ENCODE measurements at regions not wholly inside any gene's neighbourhood (a gene's known extent, or its start where the extent isn't known, plus 50 kb on each side); places are given as distances from the start of the nearest gene placed in this dataset.

- DNase-seq, result no peak
- H3K4me3 ChIP-seq (ENCODE audit: low read length), result no peak overlapping the region
- no peak overlapping the region for H3K9ac ChIP-seq (ENCODE audit: extremely low read depth, low read length, poor library complexity, severe bottlenecking)
- no peak for TF ChIP-seq CTCF (conservative IDR thresholded peaks at IDR 0.05)
- Mint-ChIP-seq H3K27me3 (ENCODE audit: insufficient read depth) (no peaks in the 10 kb centered on the region), H3K4me1 (peaks cover 6% of the 10 kb centered on the region), H3K36me3 (ENCODE audit: low read depth) (no peaks in the 10 kb centered on the region), H3K9me3 (no peaks in the 10 kb centered on the region), H3K4me3 (no peak overlapping the region), H3K27ac (no peak overlapping the region)
- H3K36me3 ChIP-seq (ENCODE audit: control insufficient read depth, insufficient read depth, low read length), result no peaks in the 10 kb centered on the region
- H3K9me3 ChIP-seq (ENCODE audit: control insufficient read depth, low read length), result no peaks in the 10 kb centered on the region
- no peak overlapping the region for H3K27ac ChIP-seq (ENCODE audit: low read depth, low read length)
- no peaks in the 10 kb centered on the region for H3K27me3 ChIP-seq (ENCODE audit: control insufficient read depth, insufficient read depth, low read length, poor library complexity, severe bottlenecking)
- WGBS, 2 experiments (ENCODE audit: insufficient coverage in 1 of 2, insufficient read length in 1 of 2), result 83 to 97% methylated on average over 1 to 3 of the region's 3 CpGs
- H3K4me1 ChIP-seq (ENCODE audit: control insufficient read depth, insufficient read depth, low read length), result no peaks in the 10 kb centered on the region
These were observed 971.5 kb upstream of the CITED2 start for GRCh38 chr6:140345935-140346334.

GRCh38 chr6:140344142-140344913 lies 969.9 kb upstream of the CITED2 start:
- Histone ChIP-seq H3K9ac (ENCODE audit: extremely low read depth, low read length, poor library complexity, severe bottlenecking) (no peak overlapping the region), H3K4me3 (ENCODE audit: low read length) (no peak overlapping the region), H3K36me3 (ENCODE audit: control insufficient read depth, insufficient read depth, low read length) (no peaks in the 10 kb centered on the region), H3K9me3 (ENCODE audit: control insufficient read depth, low read length) (no peaks in the 10 kb centered on the region), H3K4me1 (ENCODE audit: control insufficient read depth, insufficient read depth, low read length) (no peaks in the 10 kb centered on the region), H3K27me3 (ENCODE audit: control insufficient read depth, insufficient read depth, low read length, poor library complexity, severe bottlenecking) (no peaks in the 10 kb centered on the region), H3K27ac (ENCODE audit: low read depth, low read length) (no peak overlapping the region)
- WGBS, 2 experiments (ENCODE audit: insufficient coverage in 1 of 2, insufficient read length in 1 of 2), result 88% methylated on average over 1 of the region's 1 CpG; no CpG with 5 or more reads in 1 of the 2 experiments
- peaks cover 3% of the 10 kb centered on the region for H3K4me1 Mint-ChIP-seq
- H3K4me3 Mint-ChIP-seq, result no peak overlapping the region
- no peaks in the 10 kb centered on the region for H3K36me3 Mint-ChIP-seq (ENCODE audit: low read depth)
- no peak for TF ChIP-seq CTCF (conservative IDR thresholded peaks at IDR 0.05)
- no peaks in the 10 kb centered on the region for H3K27me3 Mint-ChIP-seq (ENCODE audit: insufficient read depth)
- peaks cover 6% of the 10 kb centered on the region for H3K9me3 Mint-ChIP-seq
- DNase-seq, result no peak
- no peak overlapping the region for H3K27ac Mint-ChIP-seq

- 95% methylated on average over 2 of the region's 2 CpGs; no CpG with 5 or more reads in 1 of the 2 experiments for WGBS, 2 experiments (ENCODE audit: insufficient coverage in 1 of 2, insufficient read length in 1 of 2)
- H3K27me3 ChIP-seq (ENCODE audit: control insufficient read depth, insufficient read depth, low read length, poor library complexity, severe bottlenecking), result no peaks in the 10 kb centered on the region
- H3K4me3 ChIP-seq (ENCODE audit: low read length), result no peak overlapping the region
- no peaks in the 10 kb centered on the region for H3K36me3 ChIP-seq (ENCODE audit: control insufficient read depth, insufficient read depth, low read length)
- H3K27me3 Mint-ChIP-seq (ENCODE audit: insufficient read depth), result no peaks in the 10 kb centered on the region
- no peaks in the 10 kb centered on the region for H3K4me1 ChIP-seq (ENCODE audit: control insufficient read depth, insufficient read depth, low read length)
- peaks cover 3% of the 10 kb centered on the region for H3K4me1 Mint-ChIP-seq
- no peaks in the 10 kb centered on the region for H3K9me3 ChIP-seq (ENCODE audit: control insufficient read depth, low read length)
- no peak for DNase-seq
- peaks cover 10% of the 10 kb centered on the region for H3K9me3 Mint-ChIP-seq
- no peak overlapping the region for H3K4me3 Mint-ChIP-seq
- no peak overlapping the region for H3K27ac Mint-ChIP-seq
- no peak overlapping the region for H3K27ac ChIP-seq (ENCODE audit: low read depth, low read length)
- H3K36me3 Mint-ChIP-seq (ENCODE audit: low read depth), result no peaks in the 10 kb centered on the region
- TF ChIP-seq CTCF (conservative IDR thresholded peaks at IDR 0.05), result no peak
- H3K9ac ChIP-seq (ENCODE audit: extremely low read depth, low read length, poor library complexity, severe bottlenecking), result no peak overlapping the region
These were observed 968.7 kb upstream of the CITED2 start for GRCh38 chr6:140343128-140343527.

Data from endodermal cell (in vitro differentiated cells).